ENCODE measurements at regions not wholly inside any gene's neighbourhood (a gene's known extent, or its start where the extent isn't known, plus 50 kb on each side); places are given as distances from the start of the nearest gene placed in this dataset.

- DNase-seq (ENCODE audit: low spot score) = no peak
Observed at GRCh38 chr12:115857923-115858322, 419.6 kb downstream of the MED13L start.

- DNase-seq (ENCODE audit: low spot score) = no peak
Observed at GRCh38 chr12:115857160-115857920, 420.2 kb downstream of the MED13L start.

- DNase-seq (ENCODE audit: low spot score) = no peak
Observed at GRCh38 chr12:115852054-115852453, 425.4 kb downstream of the MED13L start.

- DNase-seq (ENCODE audit: low spot score) = no peak
Observed at GRCh38 chr12:115850957-115851356, 426.5 kb downstream of the MED13L start.

- no peak for DNase-seq (ENCODE audit: low spot score)
Observed at GRCh38 chr12:115849262-115849943, 428.1 kb downstream of the MED13L start.

- no peak for DNase-seq (ENCODE audit: low spot score)
Observed at GRCh38 chr12:115847398-115847797, 430.1 kb downstream of the MED13L start.

GRCh38 chr12:115846516-115846915 is 431.0 kb downstream of the MED13L start:
- DNase-seq (ENCODE audit: low spot score) = no peak

- no peak for DNase-seq (ENCODE audit: low spot score)
Observed at GRCh38 chr12:115840159-115840558, 437.3 kb downstream of the MED13L start.

- no peak for DNase-seq (ENCODE audit: low spot score)
Observed at GRCh38 chr12:115838952-115839351, 438.5 kb downstream of the MED13L start.

- DNase-seq (ENCODE audit: low spot score) = no peak
Observed at GRCh38 chr12:115837220-115837619, 440.3 kb downstream of the MED13L start.

- no peak for DNase-seq (ENCODE audit: low spot score)
Observed at GRCh38 chr12:115835445-115835844, 442.0 kb downstream of the MED13L start.

- DNase-seq (ENCODE audit: low spot score) = no peak
Observed at GRCh38 chr12:115833704-115834103, 443.8 kb downstream of the MED13L start.

GRCh38 chr12:115830633-115831032 is 446.9 kb downstream of the MED13L start:
- no peak for DNase-seq (ENCODE audit: low spot score)

GRCh38 chr12:115830070-115830469 is 447.4 kb downstream of the MED13L start:
- no peak for DNase-seq (ENCODE audit: low spot score)

- DNase-seq (ENCODE audit: low spot score) = no peak
Observed at GRCh38 chr12:115828168-115828567, 449.3 kb downstream of the MED13L start.

GRCh38 chr12:115824936-115825602 is 452.4 kb downstream of the MED13L start:
- no peak for DNase-seq (ENCODE audit: low spot score)

GRCh38 chr12:115823635-115824034 is 453.9 kb downstream of the MED13L start:
- no peak for DNase-seq (ENCODE audit: low spot score)

GRCh38 chr12:115820656-115821055 is 456.8 kb downstream of the MED13L start:
- no peak for DNase-seq (ENCODE audit: low spot score)

GRCh38 chr12:115818973-115819372 is 458.5 kb downstream of the MED13L start:
- DNase-seq (ENCODE audit: low spot score) = no peak

- no peak for DNase-seq (ENCODE audit: low spot score)
Observed at GRCh38 chr12:115817389-115817788, 460.1 kb downstream of the MED13L start.

- DNase-seq (ENCODE audit: low spot score) = no peak
Observed at GRCh38 chr12:115815924-115816323, 461.6 kb downstream of the MED13L start.

GRCh38 chr12:115813256-115813655 is 464.2 kb downstream of the MED13L start:
- no peak for DNase-seq (ENCODE audit: low spot score)

GRCh38 chr12:115811929-115812328 is 465.6 kb downstream of the MED13L start:
- no peak for DNase-seq (ENCODE audit: low spot score)

Data from ecto neural progenitor cell (in vitro differentiated cells).